ENCODE measurements at regions not wholly inside any gene's neighbourhood (a gene's known extent, or its start where the extent isn't known, plus 50 kb on each side); places are given as distances from the start of the nearest gene placed in this dataset.

- no peak for TF ChIP-seq CTCF (IDR thresholded peaks at IDR 0.05)
- DNase-seq (ENCODE audit: low spot score) (no peak), ATAC-seq (ENCODE audit: low FRiP score) (no peak)
These were observed 115.9 kb upstream of the MEOX2 start for GRCh38 chr7:15802425-15802824.

DNA sequence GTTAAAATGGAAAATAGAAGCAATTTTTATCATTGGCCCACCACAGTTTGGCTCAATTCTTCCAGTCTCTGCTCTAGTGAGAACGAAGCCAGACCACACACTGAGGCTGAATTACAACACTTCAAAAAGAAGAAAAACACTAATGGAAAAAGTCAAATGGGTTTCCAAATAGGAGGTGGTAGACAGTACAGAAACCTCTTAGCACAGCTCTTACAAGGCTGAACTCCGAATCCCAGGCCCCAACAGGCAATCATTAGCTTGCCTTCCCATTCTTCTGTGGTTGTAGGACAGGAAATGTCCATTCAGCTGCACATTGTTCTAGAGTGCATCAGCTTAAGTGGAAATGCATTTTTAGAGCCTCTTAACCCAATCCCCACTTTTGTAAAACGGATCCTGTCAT is 115.1 kb upstream of the MEOX2 start:
- no peak for TF ChIP-seq CTCF (IDR thresholded peaks at IDR 0.05)
- no peak for DNase-seq (ENCODE audit: low spot score)
- ATAC-seq (ENCODE audit: low FRiP score) = peak; percentile 57

- DNase-seq (ENCODE audit: low spot score) (no peak), ATAC-seq (ENCODE audit: low FRiP score) (no peak)
- no peak for TF ChIP-seq CTCF (IDR thresholded peaks at IDR 0.05)
These were observed 114.6 kb upstream of the MEOX2 start for GRCh38 chr7:15801041-15801440.

DNA sequence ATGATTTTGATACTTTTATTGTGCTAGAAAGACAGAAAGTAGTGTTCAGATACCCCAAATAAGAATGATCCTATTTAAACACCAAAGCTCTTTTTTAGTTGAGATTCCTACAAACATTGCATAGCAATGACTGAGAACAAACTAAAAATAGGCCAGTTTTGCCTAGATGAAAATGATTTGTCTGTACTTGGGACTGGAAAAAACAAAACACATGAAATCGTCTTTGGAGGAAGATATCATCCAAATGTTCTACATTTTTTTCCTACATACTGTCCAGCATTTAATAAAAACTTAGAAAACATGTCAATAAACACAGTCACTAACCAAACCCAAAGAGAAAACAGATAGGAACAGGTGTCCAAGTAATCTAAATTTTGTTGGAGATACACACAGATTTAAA is 111.6 kb upstream of the MEOX2 start:
- no peak for DNase-seq (ENCODE audit: low spot score)
- no peak for TF ChIP-seq CTCF (IDR thresholded peaks at IDR 0.05)
- no peak for ATAC-seq (ENCODE audit: low FRiP score)

- DNase-seq (ENCODE audit: low spot score) (no peak), ATAC-seq (ENCODE audit: low FRiP score) (no peak)
- no peak for TF ChIP-seq CTCF (IDR thresholded peaks at IDR 0.05)
These were observed 108.9 kb upstream of the MEOX2 start for GRCh38 chr7:15795393-15795792.

- ATAC-seq (ENCODE audit: low FRiP score) (no peak), DNase-seq (ENCODE audit: low spot score) (no peak)
- no peak for TF ChIP-seq CTCF (IDR thresholded peaks at IDR 0.05)
These were observed 108.3 kb upstream of the MEOX2 start for GRCh38 chr7:15794801-15795200.

DNA sequence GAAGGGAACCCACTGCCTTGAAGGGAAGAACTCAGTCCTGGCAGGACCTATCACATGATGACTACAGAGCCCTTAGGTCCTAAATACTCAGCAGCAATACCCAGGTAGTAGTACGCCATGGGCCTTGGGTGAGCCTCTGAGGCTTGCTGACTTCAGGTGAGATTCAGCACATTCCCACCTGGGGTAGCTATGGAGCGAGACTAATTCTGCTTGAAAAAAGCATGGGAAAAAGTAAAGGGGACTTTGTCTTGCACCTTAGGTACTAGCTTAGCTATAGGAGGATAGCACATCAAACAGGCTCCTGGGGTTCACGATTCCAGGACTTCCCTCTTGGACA is 98.2 kb upstream of the MEOX2 start:
- ATAC-seq (ENCODE audit: low FRiP score) = no peak
- DNase-seq (ENCODE audit: low spot score) = no peak
- no peak for TF ChIP-seq CTCF (IDR thresholded peaks at IDR 0.05)
